IPS DF 6.9 (cell line): ENCODE measurements at regions not wholly inside any gene's neighbourhood (a gene's known extent, or its start where the extent isn't known, plus 50 kb on each side); places are given as distances from the start of the nearest gene placed in this dataset.

Source experiments
- DNase-seq: peaks from one replicate; pipeline ENCODE4 v3.0.0-alpha.2; 2013; ENCODE audit warnings: low read depth, low spot score
- H3K27ac ChIP-seq: one replicate; pipeline ENCODE4 v1.5.1; 2013; ENCODE audit warnings: low read length, control low read depth
- H3K27me3 ChIP-seq: 2 replicates; pipeline ENCODE4 v1.6.1; 2013; ENCODE audit warnings: mild to moderate bottlenecking, low read length; ENCODE audit not compliant: control insufficient read depth, insufficient read depth
- H3K36me3 ChIP-seq: 2 replicates; pipeline ENCODE4 v1.6.1; 2013; ENCODE audit warnings: low read length; ENCODE audit not compliant: control insufficient read depth, insufficient read depth
- H3K4me1 ChIP-seq: 2 replicates; pipeline ENCODE4 v1.6.1; 2013; ENCODE audit warnings: low read length; ENCODE audit not compliant: control insufficient read depth, insufficient read depth
- H3K4me3 ChIP-seq: 2 replicates; pipeline ENCODE4 v1.5.1; 2013; ENCODE audit warnings: mild to moderate bottlenecking, low read length
- H3K9me3 ChIP-seq: 2 replicates; pipeline ENCODE4 v1.6.1; 2013; ENCODE audit warnings: low read length, inconsistent platforms; ENCODE audit not compliant: control insufficient read depth, insufficient read depth
- WGBS: extraction: QIAGEN DNeasy Blood & Tissue Kit; methylation state at CpG from one replicate; pipeline ENCODE4 v1.1.7; 2013; ENCODE audit warnings: mixed read lengths, missing lambda C conversion rate; ENCODE audit not compliant: insufficient read length, insufficient coverage; 5-methylcytosine and 5-hydroxymethylcytosine counted together

GRCh38 chr7:45977256-45977780 lies 56.2 kb upstream of the IGFBP3 start:
- Histone ChIP-seq H3K27ac (no peak overlapping the region), H3K27me3 (no peaks in the 10 kb centered on the region), H3K4me1 (peaks cover 4% of the 10 kb centered on the region), H3K4me3 (no peak overlapping the region), H3K36me3 (no peaks in the 10 kb centered on the region), H3K9me3 (no peaks in the 10 kb centered on the region)
- WGBS = no CpG with 5 or more reads among the region's 4 CpGs
- no peak for DNase-seq

- Histone ChIP-seq H3K9me3 (no peaks in the 10 kb centered on the region), H3K4me3 (no peak overlapping the region), H3K4me1 (peaks cover 4% of the 10 kb centered on the region), H3K27ac (no peak overlapping the region), H3K27me3 (no peaks in the 10 kb centered on the region), H3K36me3 (no peaks in the 10 kb centered on the region)
- DNase-seq = no peak
- no CpG with 5 or more reads among the region's 3 CpGs for WGBS
Measured at GRCh38 chr7:45976485-45976856, 55.4 kb upstream of the IGFBP3 start.

- H3K27me3 ChIP-seq = no peaks in the 10 kb centered on the region
- no peaks in the 10 kb centered on the region for H3K9me3 ChIP-seq
- no peak for DNase-seq
- H3K36me3 ChIP-seq = no peaks in the 10 kb centered on the region
- no peak overlapping the region for H3K4me3 ChIP-seq
- no CpG with 5 or more reads among the region's 8 CpGs for WGBS
- H3K27ac ChIP-seq = no peak overlapping the region
- H3K4me1 ChIP-seq = peaks cover 4% of the 10 kb centered on the region
Measured at GRCh38 chr7:45975847-45976484, 54.9 kb upstream of the IGFBP3 start.

GRCh38 chr7:45975367-45975766 lies 54.3 kb upstream of the IGFBP3 start:
- Histone ChIP-seq H3K9me3 (no peaks in the 10 kb centered on the region), H3K4me1 (peaks cover 4% of the 10 kb centered on the region), H3K27me3 (no peaks in the 10 kb centered on the region), H3K27ac (no peak overlapping the region), H3K4me3 (no peak overlapping the region), H3K36me3 (no peaks in the 10 kb centered on the region)
- no peak for DNase-seq
- WGBS = no CpG with 5 or more reads among the region's 1 CpG

GRCh38 chr7:45974540-45975360 lies 53.7 kb upstream of the IGFBP3 start:
- Histone ChIP-seq H3K9me3 (no peaks in the 10 kb centered on the region), H3K27ac (no peak overlapping the region), H3K4me3 (no peak overlapping the region), H3K36me3 (no peaks in the 10 kb centered on the region), H3K27me3 (no peaks in the 10 kb centered on the region), H3K4me1 (peaks cover 4% of the 10 kb centered on the region)
- no peak for DNase-seq
- no CpG with 5 or more reads among the region's 12 CpGs for WGBS

GRCh38 chr7:45973725-45974532 lies 52.9 kb upstream of the IGFBP3 start:
- Histone ChIP-seq H3K4me1 (peaks cover 4% of the 10 kb centered on the region), H3K4me3 (no peak overlapping the region), H3K36me3 (no peaks in the 10 kb centered on the region), H3K27ac (no peak overlapping the region), H3K9me3 (no peaks in the 10 kb centered on the region), H3K27me3 (no peaks in the 10 kb centered on the region)
- WGBS = no CpG with 5 or more reads among the region's 14 CpGs
- DNase-seq = no peak

GRCh38 chr7:45972629-45973312 lies 51.7 kb upstream of the IGFBP3 start:
- Histone ChIP-seq H3K27ac (no peak overlapping the region), H3K36me3 (no peaks in the 10 kb centered on the region)
- DNase-seq = no peak

GRCh38 chr7:45971661-45972175 lies 50.6 kb upstream of the IGFBP3 start:
- WGBS = no CpG with 5 or more reads among the region's 5 CpGs
- H3K4me1 ChIP-seq = no peaks in the 10 kb centered on the region; the same call in 1 of the 2 replicates

More at GRCh38 chr7:45972629-45973312, 51.7 kb upstream of the IGFBP3 start:
- no peaks in the 10 kb centered on the region for H3K27me3 ChIP-seq
- WGBS = no CpG with 5 or more reads among the region's 12 CpGs
- H3K9me3 ChIP-seq = no peaks in the 10 kb centered on the region
- H3K4me1 ChIP-seq = no peaks in the 10 kb centered on the region; the same call in 1 of the 2 replicates
- H3K4me3 ChIP-seq = no peak overlapping the region

GRCh38 chr7:45971171-45971570 lies 50.1 kb upstream of the IGFBP3 start:
- Histone ChIP-seq H3K9me3 (no peaks in the 10 kb centered on the region), H3K4me1 (no peaks in the 10 kb centered on the region; the same call in 1 of the 2 replicates), H3K27me3 (no peaks in the 10 kb centered on the region), H3K36me3 (no peaks in the 10 kb centered on the region), H3K27ac (no peak overlapping the region), H3K4me3 (no peak overlapping the region)
- no peak for DNase-seq
- WGBS = no CpG with 5 or more reads among the region's 5 CpGs

More at GRCh38 chr7:45971661-45972175, 50.6 kb upstream of the IGFBP3 start:
- H3K27ac ChIP-seq = no peak overlapping the region
- no peaks in the 10 kb centered on the region for H3K9me3 ChIP-seq
- no peak for DNase-seq
- H3K36me3 ChIP-seq = no peaks in the 10 kb centered on the region
- H3K4me3 ChIP-seq = no peak overlapping the region
- H3K27me3 ChIP-seq = no peaks in the 10 kb centered on the region
